ENCODE measurements at regions not wholly inside any gene's neighbourhood (a gene's known extent, or its start where the extent isn't known, plus 50 kb on each side); places are given as distances from the start of the nearest gene placed in this dataset.
"Not testable (repeated sequence)": the region's sequence is repeated elsewhere in the genome, so short reads cannot be mapped to it uniquely, and the experiment has no call there.

DNA sequence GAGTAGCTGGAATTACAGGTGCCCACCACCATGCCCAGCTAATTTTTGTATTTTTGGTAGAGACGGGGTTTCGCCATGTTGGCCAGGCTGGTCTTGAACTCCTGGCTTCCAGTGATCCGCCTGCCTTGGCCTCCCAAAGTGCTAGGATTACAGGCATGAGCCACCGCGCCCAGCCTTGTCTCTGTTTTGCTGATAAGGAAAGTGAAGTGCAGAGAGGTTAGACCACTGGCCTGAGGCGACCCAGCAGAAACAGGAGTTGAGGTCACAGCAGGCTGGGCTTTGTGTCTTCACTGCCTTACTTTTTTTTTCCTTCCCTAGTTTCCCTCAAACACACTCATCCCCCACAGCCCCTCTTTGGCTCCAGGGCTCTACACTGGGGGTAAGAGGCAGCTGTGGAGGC lies 93.0 kb upstream of the CIBAR2 start:
- not testable (repeated sequence) for TF ChIP-seq CTCF (IDR thresholded peaks at IDR 0.05); POLR2AphosphoS5 (IDR thresholded peaks at IDR 0.05; ENCODE audit: low read depth, low read length); TCF7L2 (IDR thresholded peaks at IDR 0.05; ENCODE audit: low read depth, low read length)
